Karpas-422 (cell line): ENCODE measurements at regions not wholly inside any gene's neighbourhood (a gene's known extent, or its start where the extent isn't known, plus 50 kb on each side); places are given as distances from the start of the nearest gene placed in this dataset.

Source experiments
- DNase-seq: peaks from one replicate; pipeline ENCODE4 v3.0.0-alpha.2; 2015
- H2AFZ ChIP-seq: fragments of 200-600 bp; sonication (generic); 2 replicates; pipeline ENCODE4 v1.6.1; 2014; ENCODE audit warnings: antibody characterized with exemption, low read length, mixed read lengths
- H3K27ac ChIP-seq: fragments of 200-600 bp; sonication (generic); 2 replicates; pipeline ENCODE4 v1.5.1; 2014; ENCODE audit warnings: mild to moderate bottlenecking, low read length, moderate library complexity
- H3K27me3 ChIP-seq: fragments of 200-600 bp; sonication (generic); 2 replicates; pipeline ENCODE4 v1.6.1; 2014; ENCODE audit warnings: low read length, mixed read lengths
- H3K36me3 ChIP-seq: fragments of 200-600 bp; sonication (generic); 2 replicates; pipeline ENCODE4 v1.6.1; 2014; ENCODE audit warnings: low read length, mixed read lengths; ENCODE audit not compliant: insufficient read depth
- H3K4me1 ChIP-seq: fragments of 200-600 bp; sonication (generic); 2 replicates; pipeline ENCODE4 v1.6.1; 2014; ENCODE audit warnings: mild to moderate bottlenecking, low read length, mixed read lengths
- H3K4me2 ChIP-seq: fragments of 200-600 bp; sonication (generic); 2 replicates; pipeline ENCODE4 v1.6.1; 2014; ENCODE audit warnings: low read length, low read depth, mild to moderate bottlenecking; ENCODE audit not compliant: poor library complexity, severe bottlenecking
- H3K4me3 ChIP-seq: fragments of 200-600 bp; sonication (generic); 2 replicates; pipeline ENCODE4 v1.5.1; 2014; ENCODE audit warnings: mild to moderate bottlenecking, antibody characterized with exemption, low read length, mixed read lengths
- H3K79me2 ChIP-seq: fragments of 200-600 bp; sonication (generic); 2 replicates; pipeline ENCODE4 v1.6.1; 2014; ENCODE audit warnings: mild to moderate bottlenecking, low read length, mixed read lengths
- H3K9ac ChIP-seq: fragments of 200-600 bp; sonication (generic); 2 replicates; pipeline ENCODE4 v1.6.0; 2014; ENCODE audit warnings: low read length
- H3K9me2 ChIP-seq: fragments of 200-600 bp; sonication (generic), shearing (Covaris generic); replicated peaks from 2 replicates; pipeline ENCODE4 v1.6.0; 2014; ENCODE audit warnings: mild to moderate bottlenecking, low read length, moderate library complexity; ENCODE audit not compliant: insufficient read depth
- H3K9me3 ChIP-seq: fragments of 300-700, 200-600 bp; sonication (generic); 2 replicates; pipeline ENCODE4 v1.6.1; 2014; ENCODE audit warnings: low read length, mixed read lengths
- H4K20me1 ChIP-seq: fragments of 200-600 bp; sonication (generic); 2 replicates; pipeline ENCODE4 v1.6.1; 2014; ENCODE audit warnings: mild to moderate bottlenecking, antibody characterized with exemption, low read length, low read depth; ENCODE audit not compliant: insufficient read depth

- H3K27me3 ChIP-seq = no peaks in the 10 kb centered on the region
- DNase-seq = no peak
- no peaks in the 10 kb centered on the region for H3K9me2 ChIP-seq
- no peaks in the 10 kb centered on the region for H3K4me1 ChIP-seq
- H4K20me1 ChIP-seq = no peaks in the 10 kb centered on the region
- H3K4me3 ChIP-seq = no peak overlapping the region
- H3K4me2 ChIP-seq = no peak overlapping the region
- H3K36me3 ChIP-seq = no peaks in the 10 kb centered on the region
- no peak overlapping the region for H3K9ac ChIP-seq
- H2AFZ ChIP-seq = no peak overlapping the region
- H3K9me3 ChIP-seq = no peaks in the 10 kb centered on the region
- no peak overlapping the region for H3K27ac ChIP-seq
- no peaks in the 10 kb centered on the region for H3K79me2 ChIP-seq
Measured at GRCh38 chr5:74282490-74282889, 358.0 kb downstream of the ENC1 start.

DNA sequence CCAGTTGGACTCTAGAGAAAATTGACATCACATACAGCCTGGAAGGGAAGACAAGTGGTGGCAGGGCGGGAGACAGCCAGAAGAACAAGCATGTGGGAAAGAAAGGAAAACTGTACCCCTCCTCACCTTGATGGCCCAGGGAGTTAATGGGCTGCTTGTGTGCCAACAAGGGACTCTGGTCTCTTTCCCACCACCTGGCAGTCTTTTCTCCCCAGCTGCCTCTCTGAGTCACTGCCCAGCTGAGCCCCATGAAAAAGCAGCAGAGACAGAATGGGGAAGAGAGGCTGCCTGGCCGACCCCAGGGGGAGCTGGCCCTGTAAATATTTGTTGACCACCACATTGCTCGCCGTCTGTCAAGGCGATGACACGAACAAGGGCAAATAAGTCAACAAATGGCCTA lies 359.4 kb downstream of the ENC1 start:
- Histone ChIP-seq H3K4me2 (no peak overlapping the region), H3K36me3 (no peaks in the 10 kb centered on the region), H3K79me2 (no peaks in the 10 kb centered on the region), H3K27me3 (no peaks in the 10 kb centered on the region), H3K9ac (no peak overlapping the region), H3K9me2 (no peaks in the 10 kb centered on the region), H2AFZ (no peak overlapping the region), H3K4me3 (no peak overlapping the region), H3K9me3 (no peaks in the 10 kb centered on the region), H4K20me1 (no peaks in the 10 kb centered on the region), H3K27ac (no peak overlapping the region), H3K4me1 (no peaks in the 10 kb centered on the region)
- DNase-seq = no peak

- no peaks in the 10 kb centered on the region for H3K9me3 ChIP-seq
- H3K9me2 ChIP-seq = no peaks in the 10 kb centered on the region
- no peak for DNase-seq
- no peak overlapping the region for H3K9ac ChIP-seq
- no peak overlapping the region for H2AFZ ChIP-seq
- H3K4me2 ChIP-seq = no peak overlapping the region
- no peaks in the 10 kb centered on the region for H3K4me1 ChIP-seq
- H3K36me3 ChIP-seq = no peaks in the 10 kb centered on the region
- no peak overlapping the region for H3K4me3 ChIP-seq
- H3K27ac ChIP-seq = no peak overlapping the region
- no peaks in the 10 kb centered on the region for H3K79me2 ChIP-seq
- H4K20me1 ChIP-seq = no peaks in the 10 kb centered on the region
- no peaks in the 10 kb centered on the region for H3K27me3 ChIP-seq
Measured at GRCh38 chr5:74280306-74280705, 360.2 kb downstream of the ENC1 start.

DNA sequence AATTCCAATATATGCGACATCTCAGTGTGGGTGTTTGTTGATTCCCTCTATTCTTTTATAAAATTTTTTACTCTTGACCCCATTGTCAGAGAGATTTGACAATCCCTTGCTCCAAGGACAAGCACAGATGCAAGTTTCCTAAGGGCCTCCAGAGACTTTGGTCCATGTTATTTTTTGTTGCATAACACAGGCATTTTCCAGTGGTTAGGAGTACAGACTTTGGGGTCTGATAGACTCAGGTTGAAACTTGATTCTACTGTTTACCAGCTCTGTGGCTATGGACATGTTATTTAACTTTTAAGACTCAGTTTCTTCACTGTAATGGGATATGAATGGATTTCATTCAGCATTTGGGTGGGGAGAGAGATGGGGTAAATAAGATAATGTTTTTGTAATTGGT lies 361.3 kb downstream of the ENC1 start:
- Histone ChIP-seq H3K27ac (no peak overlapping the region), H3K9ac (no peak overlapping the region), H3K36me3 (no peaks in the 10 kb centered on the region), H4K20me1 (no peaks in the 10 kb centered on the region), H3K9me2 (no peaks in the 10 kb centered on the region), H3K9me3 (no peaks in the 10 kb centered on the region), H3K4me1 (no peaks in the 10 kb centered on the region), H3K27me3 (no peaks in the 10 kb centered on the region), H3K4me3 (no peak overlapping the region), H3K4me2 (no peak overlapping the region), H3K79me2 (no peaks in the 10 kb centered on the region), H2AFZ (no peak overlapping the region)
- no peak for DNase-seq

- Histone ChIP-seq H3K79me2 (no peaks in the 10 kb centered on the region), H3K27me3 (no peaks in the 10 kb centered on the region), H3K4me3 (no peak overlapping the region), H3K9me3 (no peaks in the 10 kb centered on the region), H3K4me1 (no peaks in the 10 kb centered on the region), H3K4me2 (no peak overlapping the region), H3K36me3 (no peaks in the 10 kb centered on the region), H3K9ac (no peak overlapping the region), H3K9me2 (no peaks in the 10 kb centered on the region), H3K27ac (no peak overlapping the region), H4K20me1 (no peaks in the 10 kb centered on the region), H2AFZ (no peak overlapping the region)
- no peak for DNase-seq
Measured at GRCh38 chr5:74277418-74277817, 363.1 kb downstream of the ENC1 start.

- Histone ChIP-seq H3K9me2 (no peaks in the 10 kb centered on the region), H3K9ac (no peak overlapping the region), H3K27me3 (no peaks in the 10 kb centered on the region), H3K79me2 (no peaks in the 10 kb centered on the region), H2AFZ (no peak overlapping the region), H3K36me3 (no peaks in the 10 kb centered on the region), H3K27ac (no peak overlapping the region), H3K4me1 (no peaks in the 10 kb centered on the region), H3K4me3 (no peak overlapping the region), H4K20me1 (no peaks in the 10 kb centered on the region), H3K4me2 (no peak overlapping the region), H3K9me3 (no peaks in the 10 kb centered on the region)
- DNase-seq = no peak
Measured at GRCh38 chr5:74275171-74275992, 365.1 kb downstream of the ENC1 start.

DNA sequence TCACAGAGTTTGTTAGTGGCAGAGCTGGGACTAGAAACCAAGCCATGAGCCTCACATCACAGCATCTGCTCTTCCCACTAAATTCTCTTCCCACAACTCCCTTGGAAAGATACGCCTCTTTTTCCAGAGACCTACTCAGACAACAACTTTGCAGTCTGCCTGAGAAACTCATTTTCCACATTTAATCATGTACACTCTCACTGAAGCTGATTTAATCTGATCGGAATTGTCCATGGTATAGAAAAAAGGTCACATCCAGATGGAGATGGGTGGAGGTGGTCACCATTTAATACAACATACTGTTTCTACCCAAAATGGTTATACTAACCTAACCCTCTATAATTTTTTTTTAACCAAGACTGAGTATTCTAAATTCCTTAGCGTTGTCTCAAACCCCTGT lies 366.2 kb downstream of the ENC1 start:
- no peak for DNase-seq
- Histone ChIP-seq H3K4me3 (no peak overlapping the region), H3K27ac (no peak overlapping the region), H3K9me2 (no peaks in the 10 kb centered on the region), H3K27me3 (no peaks in the 10 kb centered on the region), H4K20me1 (no peaks in the 10 kb centered on the region), H3K9ac (no peak overlapping the region), H3K9me3 (no peaks in the 10 kb centered on the region), H3K36me3 (no peaks in the 10 kb centered on the region), H3K4me1 (no peaks in the 10 kb centered on the region), H3K4me2 (no peak overlapping the region), H3K79me2 (no peaks in the 10 kb centered on the region), H2AFZ (no peak overlapping the region)

DNA sequence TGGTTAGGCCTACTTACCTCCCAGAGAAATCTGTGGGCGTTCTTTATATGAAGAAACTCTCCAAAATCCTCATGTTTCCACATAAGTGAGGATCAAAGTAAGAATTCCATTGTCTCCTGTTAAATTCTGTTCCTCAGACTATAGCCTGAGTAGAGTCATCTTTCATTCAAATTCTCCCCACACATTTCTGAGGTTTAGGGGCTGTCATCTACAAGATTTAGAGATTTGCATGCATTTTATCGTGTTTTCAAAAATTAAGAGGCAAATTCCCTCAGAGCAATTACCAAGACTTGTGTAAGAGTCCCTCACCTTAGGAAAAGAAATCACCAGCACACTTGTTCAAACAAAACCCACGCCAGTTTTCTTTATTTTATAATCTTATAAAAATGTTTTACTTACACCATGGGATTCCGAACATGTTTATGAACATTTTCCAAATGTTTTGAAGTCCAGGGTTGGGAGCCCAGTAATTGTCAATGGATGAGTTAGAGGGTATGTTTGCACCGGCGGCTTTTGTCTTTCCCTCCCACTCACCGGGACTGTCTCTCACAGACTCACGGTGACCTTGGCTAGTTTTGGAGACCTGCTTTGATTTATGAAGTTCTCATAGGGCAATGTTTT lies 367.6 kb downstream of the ENC1 start:
- Histone ChIP-seq H3K9me2 (no peaks in the 10 kb centered on the region), H3K79me2 (no peaks in the 10 kb centered on the region), H3K9ac (no peak overlapping the region), H3K9me3 (no peaks in the 10 kb centered on the region), H3K4me1 (no peaks in the 10 kb centered on the region), H3K27ac (no peak overlapping the region), H3K4me3 (no peak overlapping the region), H3K36me3 (no peaks in the 10 kb centered on the region), H3K27me3 (no peaks in the 10 kb centered on the region), H2AFZ (no peak overlapping the region), H3K4me2 (no peak overlapping the region), H4K20me1 (no peaks in the 10 kb centered on the region)
- DNase-seq = no peak
